Left colon (tissue), 2 donors: ENCODE measurements at regions not wholly inside any gene's neighbourhood (a gene's known extent, or its start where the extent isn't known, plus 50 kb on each side); places are given as distances from the start of the nearest gene placed in this dataset.
"Not testable (repeated sequence)": the region's sequence is repeated elsewhere in the genome, so short reads cannot be mapped to it uniquely, and the experiment has no call there.

Source experiments
- ATAC-seq: fragments of 200-7000 bp; cut with Tn5 transposase; one replicate; pipeline ENCODE4 v1.9.1; 2020; ENCODE audit warnings: mild to moderate bottlenecking, moderate library complexity
- DNase-seq, 2 donors: peaks; one replicate each; pipeline ENCODE4 v3.0.0-alpha.2; 2020
- intact Hi-C, 2 donors: fragments of 100-400 bp; cut with DNase I in 1 of 2; cut with micrococcal nuclease in 1 of 2; formaldehyde crosslinking; loops; one replicate each; pipeline versions ENCODE4 v1.11.2 to v1.14.0; 2022; cut with DNase I, micrococcal nuclease
- donor health status: DM: no; HTN: no; CAD: no.
- donor health status: DM: yes; HTN: yes; CAD: no.

GRCh38 chr19:28694812-28695211 lies 518.1 kb downstream of the UQCRFS1 start:
- ATAC-seq, result no peak
- intact Hi-C loops, result no loop called here
- DNase-seq, result no peak

- DNase-seq, result no peak
- intact Hi-C loops, result no loop called here
- ATAC-seq, result no peak
Observed at GRCh38 chr19:28691683-28692082, 521.3 kb downstream of the UQCRFS1 start.

GRCh38 chr19:28689464-28689863 lies 523.5 kb downstream of the UQCRFS1 start:
- intact Hi-C loops, DNase-seq, ATAC-seq: not testable (repeated sequence)

GRCh38 chr19:28687296-28687695 lies 525.7 kb downstream of the UQCRFS1 start:
- no peak for ATAC-seq
- intact Hi-C loops, result no loop called here

GRCh38 chr19:28686756-28687155 lies 526.2 kb downstream of the UQCRFS1 start:
- intact Hi-C loops, result no loop called here
- DNase-seq (no peak), ATAC-seq (no peak)

More at GRCh38 chr19:28687296-28687695, 525.7 kb downstream of the UQCRFS1 start:
- no peak for DNase-seq

GRCh38 chr19:28685802-28686201 lies 527.1 kb downstream of the UQCRFS1 start:
- ATAC-seq (no peak), DNase-seq (no peak)

GRCh38 chr19:28685077-28685476 lies 527.9 kb downstream of the UQCRFS1 start:
- ATAC-seq, result not testable (repeated sequence)

More at GRCh38 chr19:28685802-28686201, 527.1 kb downstream of the UQCRFS1 start:
- intact Hi-C loops, result no loop called here

GRCh38 chr19:28680111-28680510 lies 532.8 kb downstream of the UQCRFS1 start:
- ATAC-seq (no peak), DNase-seq (no peak)
- intact Hi-C loops, result no loop called here

More at GRCh38 chr19:28685077-28685476, 527.9 kb downstream of the UQCRFS1 start:
- DNase-seq, intact Hi-C loops: not testable (repeated sequence)

- intact Hi-C loops, result no loop called here
- DNase-seq, result no peak
- ATAC-seq, result no peak
Observed at GRCh38 chr19:28670836-28671235, 542.1 kb downstream of the UQCRFS1 start.

GRCh38 chr19:28669804-28670203 lies 543.1 kb downstream of the UQCRFS1 start:
- ATAC-seq (no peak), DNase-seq (no peak)
- intact Hi-C loops, result no loop called here

GRCh38 chr19:28667348-28667977 lies 545.5 kb downstream of the UQCRFS1 start:
- ATAC-seq (no peak), DNase-seq (no peak)
- intact Hi-C loops, result no loop called here

- ATAC-seq (no peak), DNase-seq (no peak)
- intact Hi-C loops, result no loop called here
Observed at GRCh38 chr19:28665748-28666147, 547.2 kb downstream of the UQCRFS1 start.

- DNase-seq (no peak), ATAC-seq (no peak)
- intact Hi-C loops, result no loop called here
Observed at GRCh38 chr19:28656644-28657043, 556.3 kb downstream of the UQCRFS1 start.

- no peak for ATAC-seq
- intact Hi-C loops, result no loop called here
- DNase-seq, result no peak
Observed at GRCh38 chr19:28655054-28655453, 557.9 kb downstream of the UQCRFS1 start.

- DNase-seq (no peak), ATAC-seq (no peak)
- intact Hi-C loops, result no loop called here
Observed at GRCh38 chr19:28652765-28653164, 560.2 kb downstream of the UQCRFS1 start.

GRCh38 chr19:28646629-28647028 lies 566.3 kb downstream of the UQCRFS1 start:
- intact Hi-C loops, result no loop called here
- DNase-seq (no peak), ATAC-seq (no peak)

- ATAC-seq (no peak), DNase-seq (no peak)
- intact Hi-C loops, result no loop called here
Observed at GRCh38 chr19:28644169-28644775, 568.7 kb downstream of the UQCRFS1 start.

GRCh38 chr19:28642787-28643683 lies 569.9 kb downstream of the UQCRFS1 start:
- DNase-seq (no peak), ATAC-seq (no peak)
- intact Hi-C loops, result no loop called here

GRCh38 chr19:28641395-28641794 lies 571.6 kb downstream of the UQCRFS1 start:
- no peak for ATAC-seq
- intact Hi-C loops, result no loop called here
- no peak for DNase-seq

GRCh38 chr19:28640506-28640905 lies 572.4 kb downstream of the UQCRFS1 start:
- DNase-seq (no peak), ATAC-seq (no peak)
- intact Hi-C loops, result no loop called here
